Cardiac fibroblast (primary cell): ENCODE measurements at regions not wholly inside any gene's neighbourhood (a gene's known extent, or its start where the extent isn't known, plus 50 kb on each side); places are given as distances from the start of the nearest gene placed in this dataset.
"Not testable (repeated sequence)": the region's sequence is repeated elsewhere in the genome, so short reads cannot be mapped to it uniquely, and the experiment has no call there.

Experiments
- DNase-seq, 2 donors: peaks; one replicate each; pipeline versions ENCODE4 v3.0.0 to v3.0.0-alpha.2; 2010; ENCODE audit warnings: low read depth in 2 of 2
- H3K4me3 ChIP-seq, 2 donors: replicated peaks in 1 of 2; 1 replicate in 1 of 2; 2 replicates in 1 of 2; pipeline ENCODE4 v1.5.1; 2011; ENCODE audit warnings: low read depth in 2 of 2, low read length in 2 of 2, mild to moderate bottlenecking in 2 of 2, moderate library complexity in 1 of 2
- TF ChIP-seq, protein P1 (sequence below): IDR thresholded peaks from one replicate; pipeline ENCODE4 v1.5.1; 2011; ENCODE audit warnings: low read depth, mild to moderate bottlenecking, low read length, inconsistent platforms

DNA sequence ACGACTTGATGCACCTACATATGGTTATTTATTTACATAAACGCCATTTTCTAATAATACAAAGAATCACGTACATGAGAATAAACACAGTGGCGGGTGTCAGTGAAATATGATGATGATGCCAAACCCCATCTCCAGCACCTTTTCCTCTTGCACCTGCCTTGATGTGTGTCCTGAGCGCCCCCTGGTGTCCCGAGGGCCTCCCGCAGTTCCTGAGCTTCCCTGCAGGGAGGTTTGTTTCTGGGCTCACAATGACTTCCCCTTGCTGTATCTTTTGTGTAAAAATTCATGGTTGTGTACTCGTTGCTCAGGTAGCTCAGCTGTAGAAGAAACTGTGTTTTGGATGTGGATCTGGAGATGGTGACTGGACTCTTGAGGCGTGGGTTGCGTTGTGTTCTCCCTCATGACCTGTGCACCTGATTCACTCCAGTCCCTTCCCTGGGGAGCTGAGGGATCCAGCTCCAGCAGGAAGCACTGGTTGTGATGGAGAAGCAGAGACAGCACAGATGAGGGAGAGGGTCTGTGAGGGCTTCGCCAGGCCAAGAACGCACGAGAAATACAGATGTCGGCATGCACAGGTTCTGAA is 1037.8 kb downstream of the TMEM121 start:
- TF ChIP-seq, protein P1, sequence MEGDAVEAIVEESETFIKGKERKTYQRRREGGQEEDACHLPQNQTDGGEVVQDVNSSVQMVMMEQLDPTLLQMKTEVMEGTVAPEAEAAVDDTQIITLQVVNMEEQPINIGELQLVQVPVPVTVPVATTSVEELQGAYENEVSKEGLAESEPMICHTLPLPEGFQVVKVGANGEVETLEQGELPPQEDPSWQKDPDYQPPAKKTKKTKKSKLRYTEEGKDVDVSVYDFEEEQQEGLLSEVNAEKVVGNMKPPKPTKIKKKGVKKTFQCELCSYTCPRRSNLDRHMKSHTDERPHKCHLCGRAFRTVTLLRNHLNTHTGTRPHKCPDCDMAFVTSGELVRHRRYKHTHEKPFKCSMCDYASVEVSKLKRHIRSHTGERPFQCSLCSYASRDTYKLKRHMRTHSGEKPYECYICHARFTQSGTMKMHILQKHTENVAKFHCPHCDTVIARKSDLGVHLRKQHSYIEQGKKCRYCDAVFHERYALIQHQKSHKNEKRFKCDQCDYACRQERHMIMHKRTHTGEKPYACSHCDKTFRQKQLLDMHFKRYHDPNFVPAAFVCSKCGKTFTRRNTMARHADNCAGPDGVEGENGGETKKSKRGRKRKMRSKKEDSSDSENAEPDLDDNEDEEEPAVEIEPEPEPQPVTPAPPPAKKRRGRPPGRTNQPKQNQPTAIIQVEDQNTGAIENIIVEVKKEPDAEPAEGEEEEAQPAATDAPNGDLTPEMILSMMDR: peak; percentile 15
- no peak overlapping the region for H3K4me3 ChIP-seq
- DNase-seq: peak in 1 of 2 donors; percentile 1

- no peak for DNase-seq
- H3K4me3 ChIP-seq: no peak overlapping the region
- TF ChIP-seq, protein P1: no peak
Observed at GRCh38 chr14:106578481-106578880, 1052.1 kb downstream of the TMEM121 start.

GRCh38 chr14:106579084-106579483 is 1052.7 kb downstream of the TMEM121 start:
- DNase-seq: no peak
- TF ChIP-seq, protein P1: no peak

DNA sequence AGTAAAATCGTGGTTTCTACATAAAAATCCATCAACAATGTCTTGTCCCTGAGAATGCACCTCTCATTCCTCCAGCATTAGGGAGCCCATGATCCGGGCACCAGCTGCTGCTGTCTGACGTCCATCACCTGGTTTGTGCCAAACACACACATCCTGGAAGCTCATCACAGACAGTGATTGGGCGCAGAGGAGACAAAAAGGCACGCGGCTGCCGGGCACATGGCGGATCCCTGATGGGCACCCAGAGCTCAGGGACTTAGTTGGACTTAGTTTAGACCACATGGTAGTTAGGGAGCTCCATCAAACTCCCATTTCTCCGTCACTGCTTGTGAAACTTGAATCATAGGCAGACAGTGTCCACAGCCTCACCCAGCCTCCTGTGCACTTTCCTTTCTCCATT is 1059.3 kb downstream of the TMEM121 start:
- no peak overlapping the region for H3K4me3 ChIP-seq
- TF ChIP-seq, protein P1: no peak
- no peak for DNase-seq

More at GRCh38 chr14:106579084-106579483, 1052.7 kb downstream of the TMEM121 start:
- H3K4me3 ChIP-seq: no peak overlapping the region

DNA sequence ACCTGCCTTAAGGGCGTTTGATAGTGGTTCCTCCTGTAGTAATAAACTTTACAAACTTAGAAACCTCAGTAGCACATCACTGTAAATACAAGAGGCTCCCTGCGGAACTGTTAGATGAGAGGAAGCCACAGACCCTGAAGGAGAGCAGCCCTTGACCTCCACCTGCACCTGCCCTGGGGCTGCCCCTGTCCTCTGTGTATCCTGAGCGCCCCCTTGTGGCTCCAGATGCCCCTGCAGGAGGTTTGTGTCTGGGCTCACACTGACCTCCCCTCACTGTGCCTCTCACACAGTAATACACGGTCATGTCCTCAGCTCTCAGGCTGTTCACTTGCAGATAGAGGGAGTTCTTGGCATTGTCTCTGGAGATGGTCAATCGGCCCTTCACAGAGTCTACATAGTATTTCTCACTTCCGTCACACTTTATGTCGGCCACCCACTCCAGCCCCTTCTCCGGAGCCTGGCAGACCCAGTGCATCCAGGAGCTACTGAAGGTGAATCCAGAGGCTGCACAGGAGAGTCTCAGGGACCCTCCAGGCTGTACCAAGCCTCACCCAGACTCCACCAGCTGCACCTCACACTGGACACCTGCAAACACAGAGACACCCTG is 1059.8 kb downstream of the TMEM121 start:
- TF ChIP-seq, protein P1: no peak
- H3K4me3 ChIP-seq: no peak overlapping the region
- DNase-seq: no peak

DNA sequence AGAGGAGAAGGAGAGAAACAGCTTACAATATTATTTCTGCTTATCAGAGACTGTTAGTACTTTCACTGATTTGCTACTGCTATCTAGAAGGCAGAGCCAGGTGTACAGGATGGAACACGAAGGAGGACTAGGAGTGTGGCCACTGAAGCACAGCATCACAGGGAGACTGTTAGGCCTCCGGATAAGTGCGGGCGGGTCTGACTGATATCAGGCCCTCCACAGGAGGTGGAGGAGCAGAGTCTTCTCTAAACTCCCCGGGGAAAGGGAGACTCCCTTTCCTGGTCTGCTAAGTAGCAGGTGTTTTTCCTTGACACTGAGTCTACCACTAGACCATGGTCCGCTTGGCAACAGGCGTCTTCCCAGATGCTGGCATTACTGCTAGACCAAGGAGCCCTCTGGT is 1065.2 kb downstream of the TMEM121 start:
- H3K4me3 ChIP-seq, DNase-seq: not testable (repeated sequence)

DNA sequence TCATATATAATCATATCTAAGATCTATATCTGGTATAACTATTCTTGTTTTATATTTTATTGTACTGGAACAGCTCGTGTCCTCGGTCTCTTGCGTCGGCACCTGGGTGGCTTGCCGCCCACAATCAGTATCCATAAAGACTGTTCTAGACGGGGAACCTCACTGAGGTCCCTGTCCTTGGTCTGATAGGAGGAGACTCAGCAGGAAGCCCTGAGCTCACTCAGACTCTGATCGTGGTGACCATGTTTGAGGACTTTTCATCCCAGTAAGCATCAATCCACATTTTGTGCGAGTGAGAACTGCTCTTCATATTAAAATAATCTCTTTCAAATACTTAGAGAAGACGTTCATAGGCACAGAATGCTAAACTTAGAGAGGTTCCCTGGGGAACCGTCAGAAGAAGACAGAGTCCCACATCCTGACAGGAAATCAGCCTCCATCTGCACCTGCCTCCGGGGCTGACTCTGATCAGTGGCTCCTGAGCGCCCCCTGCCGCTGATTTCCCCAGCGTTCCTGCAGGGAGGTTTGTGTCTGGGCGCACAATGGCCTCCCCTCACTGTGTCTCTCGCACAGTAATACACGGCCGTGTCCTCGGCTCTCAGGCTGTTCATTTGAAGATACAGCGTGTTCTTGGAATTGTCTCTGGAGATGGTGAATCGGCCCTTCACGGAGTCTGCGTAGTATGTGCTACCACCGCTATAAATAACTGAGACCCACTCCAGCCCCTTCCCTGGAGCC is 1065.9 kb downstream of the TMEM121 start:
- DNase-seq, H3K4me3 ChIP-seq: not testable (repeated sequence)

DNA sequence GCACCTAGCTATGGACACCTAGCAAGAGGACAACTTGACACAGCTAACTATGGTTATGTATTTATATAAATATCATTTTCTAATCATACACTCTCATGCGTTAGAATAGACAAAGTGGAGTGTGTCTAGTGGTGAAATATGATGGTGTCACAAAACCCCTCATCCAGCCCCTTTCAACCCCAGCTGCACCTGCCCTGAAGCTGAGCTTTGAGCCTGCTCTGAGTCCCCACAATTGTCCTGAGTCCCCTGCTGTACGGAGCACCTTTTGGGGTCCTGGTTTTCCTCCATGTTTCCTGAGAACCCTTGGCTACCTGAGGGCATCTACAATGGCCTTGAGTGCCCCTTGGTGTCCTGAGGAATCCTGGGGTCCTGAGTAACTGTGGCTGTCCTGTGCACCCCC is 1072.8 kb downstream of the TMEM121 start:
- DNase-seq: no peak
- TF ChIP-seq, protein P1: no peak
- H3K4me3 ChIP-seq: no peak overlapping the region
